H1 (cell line): ENCODE measurements at regions not wholly inside any gene's neighbourhood (a gene's known extent, or its start where the extent isn't known, plus 50 kb on each side); places are given as distances from the start of the nearest gene placed in this dataset.
"Not testable (repeated sequence)": the region's sequence is repeated elsewhere in the genome, so short reads cannot be mapped to it uniquely, and the experiment has no call there.

Experiments used
- CHD2 ChIP-seq: IDR thresholded peaks from 2 replicates; pipeline ENCODE4 v1.6.1; 2012; ENCODE audit warnings: low read length, improper control_type of control experiment
- CTCF ChIP-seq, 3 experiments: IDR thresholded peaks; 1 replicate in 2 of 3; 2 replicates in 1 of 3; pipeline versions ENCODE4 v1.5.1 to v1.6.1; 2011; ENCODE audit warnings: low read length in 3 of 3, mild to moderate bottlenecking in 3 of 3, inconsistent platforms in 2 of 3, low read depth in 1 of 3, moderate library complexity in 1 of 3; ENCODE audit not compliant: insufficient read depth in 1 of 3; ENCODE audit errors: control extremely low read depth in 1 of 3
- EGR1 ChIP-seq: IDR thresholded peaks from 2 replicates; pipeline ENCODE4 v1.6.1; 2011; ENCODE audit warnings: low read depth, low read length, borderline replicate concordance
- EP300 ChIP-seq, 2 experiments: IDR thresholded peaks; 1 replicate in 1 of 2; 2 replicates in 1 of 2; pipeline ENCODE4 v1.6.1; 2011 to 2012; ENCODE audit warnings: low read depth in 2 of 2, low read length in 2 of 2, mild to moderate bottlenecking in 2 of 2, borderline replicate concordance in 1 of 2, inconsistent platforms in 1 of 2, moderate library complexity in 1 of 2
- GABPA ChIP-seq: IDR thresholded peaks from 2 replicates; pipeline ENCODE4 v1.6.1; 2011; ENCODE audit warnings: mild to moderate bottlenecking, low read length, moderate library complexity, borderline replicate concordance; ENCODE audit not compliant: insufficient read depth
- TF ChIP-seq, protein P1 (sequence below): IDR thresholded peaks from 2 replicates; pipeline ENCODE4 v1.6.1; 2012; ENCODE audit warnings: low read length, inconsistent platforms

- not testable (repeated sequence) for TF ChIP-seq CHD2; CTCF (IDR thresholded peaks at IDR 0.05; ENCODE audit: control extremely low read depth in 1 of 3, insufficient read depth in 1 of 3, low read depth in 1 of 3, low read length in 3 of 3); EGR1; EP300 (IDR thresholded peaks at IDR 0.05; ENCODE audit: borderline replicate concordance in 1 of 2, low read depth in 2 of 2, low read length in 2 of 2); GABPA
- TF ChIP-seq, protein P1, sequence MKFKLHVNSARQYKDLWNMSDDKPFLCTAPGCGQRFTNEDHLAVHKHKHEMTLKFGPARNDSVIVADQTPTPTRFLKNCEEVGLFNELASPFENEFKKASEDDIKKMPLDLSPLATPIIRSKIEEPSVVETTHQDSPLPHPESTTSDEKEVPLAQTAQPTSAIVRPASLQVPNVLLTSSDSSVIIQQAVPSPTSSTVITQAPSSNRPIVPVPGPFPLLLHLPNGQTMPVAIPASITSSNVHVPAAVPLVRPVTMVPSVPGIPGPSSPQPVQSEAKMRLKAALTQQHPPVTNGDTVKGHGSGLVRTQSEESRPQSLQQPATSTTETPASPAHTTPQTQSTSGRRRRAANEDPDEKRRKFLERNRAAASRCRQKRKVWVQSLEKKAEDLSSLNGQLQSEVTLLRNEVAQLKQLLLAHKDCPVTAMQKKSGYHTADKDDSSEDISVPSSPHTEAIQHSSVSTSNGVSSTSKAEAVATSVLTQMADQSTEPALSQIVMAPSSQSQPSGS = not testable (repeated sequence)
Observed at GRCh38 chr4:92252358-92252757, 51.4 kb upstream of the GRID2 start.
